ENCODE measurements at regions not wholly inside any gene's neighbourhood (a gene's known extent, or its start where the extent isn't known, plus 50 kb on each side); places are given as distances from the start of the nearest gene placed in this dataset.

DNA sequence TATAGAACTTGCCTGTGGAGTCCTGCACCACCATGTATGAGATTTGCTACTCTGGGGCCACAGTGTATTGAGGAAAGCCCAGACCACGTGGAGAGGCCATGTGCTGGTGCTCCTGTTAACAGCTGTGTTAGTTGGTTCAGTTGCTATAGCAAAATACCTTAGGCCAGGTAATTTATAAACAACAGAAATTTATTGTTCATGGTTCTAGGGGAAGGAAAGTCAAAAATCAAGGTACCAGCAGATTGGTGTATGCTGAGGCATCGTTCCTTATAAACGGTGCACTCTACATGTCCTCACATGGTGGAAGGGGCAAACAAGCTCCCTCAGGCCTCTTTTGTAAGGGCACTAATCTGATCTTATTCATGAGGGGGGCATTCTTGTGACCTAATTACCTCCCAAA, 135.9 kb upstream of the FOXN2 start:
- Histone ChIP-seq H2AFZ (ENCODE audit: low read length) (no peak overlapping the region), H3K9ac (ENCODE audit: insufficient read depth, low read depth, low read length) (no peak overlapping the region), H3K9me3 (ENCODE audit: low read length) (no peaks in the 10 kb centered on the region), H3K36me3 (replicated peaks in 1 of 2; ENCODE audit: control insufficient read depth in 1 of 2, insufficient read depth in 2 of 2, low read length in 2 of 2) (no peaks in the 10 kb centered on the region), H4K20me1 (ENCODE audit: insufficient read depth, low read length) (no peaks in the 10 kb centered on the region), H3K79me2 (ENCODE audit: insufficient read depth, low read length) (no peaks in the 10 kb centered on the region), H3K27ac (ENCODE audit: extremely low read length, insufficient read depth, low read length) (no peak overlapping the region), H3K27me3 (ENCODE audit: control insufficient read depth in 1 of 2, insufficient read depth in 2 of 2, low read length in 2 of 2) (no peaks in the 10 kb centered on the region; a peak in 1 of 5 replicates), H3K4me3 (replicated peaks in 1 of 3; ENCODE audit: insufficient read depth in 1 of 3, low read depth in 2 of 3, low read length in 3 of 3) (no peak overlapping the region), H3K4me2 (ENCODE audit: low read depth, low read length) (no peak overlapping the region), H3K4me1 (ENCODE audit: insufficient read depth, low read length) (peaks cover 17% of the 10 kb centered on the region)
- TF ChIP-seq, protein P1, sequence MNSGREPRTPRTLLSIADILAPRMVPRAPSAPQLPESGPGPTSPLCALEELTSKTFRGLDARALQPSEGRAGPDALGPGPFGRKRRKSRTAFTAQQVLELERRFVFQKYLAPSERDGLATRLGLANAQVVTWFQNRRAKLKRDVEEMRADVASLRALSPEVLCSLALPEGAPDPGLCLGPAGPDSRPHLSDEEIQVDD (CRISPR knock-in tag; IDR thresholded peaks at IDR 0.05; ENCODE audit: borderline replicate concordance) = no peak
- no peak for TF ChIP-seq ISX (CRISPR knock-in tag; conservative IDR thresholded peaks at IDR 0.05)
- TF ChIP-seq, protein P2, sequence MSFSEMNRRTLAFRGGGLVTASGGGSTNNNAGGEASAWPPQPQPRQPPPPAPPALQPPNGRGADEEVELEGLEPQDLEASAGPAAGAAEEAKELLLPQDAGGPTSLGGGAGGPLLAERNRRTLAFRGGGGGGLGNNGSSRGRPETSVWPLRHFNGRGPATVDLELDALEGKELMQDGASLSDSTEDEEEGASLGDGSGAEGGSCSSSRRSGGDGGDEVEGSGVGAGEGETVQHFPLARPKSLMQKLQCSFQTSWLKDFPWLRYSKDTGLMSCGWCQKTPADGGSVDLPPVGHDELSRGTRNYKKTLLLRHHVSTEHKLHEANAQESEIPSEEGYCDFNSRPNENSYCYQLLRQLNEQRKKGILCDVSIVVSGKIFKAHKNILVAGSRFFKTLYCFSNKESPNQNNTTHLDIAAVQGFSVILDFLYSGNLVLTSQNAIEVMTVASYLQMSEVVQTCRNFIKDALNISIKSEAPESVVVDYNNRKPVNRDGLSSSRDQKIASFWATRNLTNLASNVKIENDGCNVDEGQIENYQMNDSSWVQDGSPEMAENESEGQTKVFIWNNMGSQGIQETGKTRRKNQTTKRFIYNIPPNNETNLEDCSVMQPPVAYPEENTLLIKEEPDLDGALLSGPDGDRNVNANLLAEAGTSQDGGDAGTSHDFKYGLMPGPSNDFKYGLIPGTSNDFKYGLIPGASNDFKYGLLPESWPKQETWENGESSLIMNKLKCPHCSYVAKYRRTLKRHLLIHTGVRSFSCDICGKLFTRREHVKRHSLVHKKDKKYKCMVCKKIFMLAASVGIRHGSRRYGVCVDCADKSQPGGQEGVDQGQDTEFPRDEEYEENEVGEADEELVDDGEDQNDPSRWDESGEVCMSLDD (CRISPR knock-in tag; IDR thresholded peaks at IDR 0.05; ENCODE audit: borderline replicate concordance) = no peak
- TF ChIP-seq RCOR2 (CRISPR knock-in tag; IDR thresholded peaks at IDR 0.05) = no peak
- no peak for TF ChIP-seq ZNF501 (CRISPR knock-in tag; IDR thresholded peaks at IDR 0.05)
- TF ChIP-seq ZNF510 (CRISPR knock-in tag; IDR thresholded peaks at IDR 0.05; ENCODE audit: low read depth) = no peak
- no peak for TF ChIP-seq STAT5B (CRISPR knock-in tag; IDR thresholded peaks at IDR 0.05)
- no peak for TF ChIP-seq SP1 (IDR thresholded peaks at IDR 0.05)
- TF ChIP-seq SP1 (CRISPR knock-in tag; IDR thresholded peaks at IDR 0.05) = no peak
- no peak for TF ChIP-seq ZNF570 (CRISPR knock-in tag; IDR thresholded peaks at IDR 0.05; ENCODE audit: borderline replicate concordance)
- TF ChIP-seq ZNF564 (CRISPR knock-in tag; IDR thresholded peaks at IDR 0.05) = no peak
- TF ChIP-seq, protein P3, sequence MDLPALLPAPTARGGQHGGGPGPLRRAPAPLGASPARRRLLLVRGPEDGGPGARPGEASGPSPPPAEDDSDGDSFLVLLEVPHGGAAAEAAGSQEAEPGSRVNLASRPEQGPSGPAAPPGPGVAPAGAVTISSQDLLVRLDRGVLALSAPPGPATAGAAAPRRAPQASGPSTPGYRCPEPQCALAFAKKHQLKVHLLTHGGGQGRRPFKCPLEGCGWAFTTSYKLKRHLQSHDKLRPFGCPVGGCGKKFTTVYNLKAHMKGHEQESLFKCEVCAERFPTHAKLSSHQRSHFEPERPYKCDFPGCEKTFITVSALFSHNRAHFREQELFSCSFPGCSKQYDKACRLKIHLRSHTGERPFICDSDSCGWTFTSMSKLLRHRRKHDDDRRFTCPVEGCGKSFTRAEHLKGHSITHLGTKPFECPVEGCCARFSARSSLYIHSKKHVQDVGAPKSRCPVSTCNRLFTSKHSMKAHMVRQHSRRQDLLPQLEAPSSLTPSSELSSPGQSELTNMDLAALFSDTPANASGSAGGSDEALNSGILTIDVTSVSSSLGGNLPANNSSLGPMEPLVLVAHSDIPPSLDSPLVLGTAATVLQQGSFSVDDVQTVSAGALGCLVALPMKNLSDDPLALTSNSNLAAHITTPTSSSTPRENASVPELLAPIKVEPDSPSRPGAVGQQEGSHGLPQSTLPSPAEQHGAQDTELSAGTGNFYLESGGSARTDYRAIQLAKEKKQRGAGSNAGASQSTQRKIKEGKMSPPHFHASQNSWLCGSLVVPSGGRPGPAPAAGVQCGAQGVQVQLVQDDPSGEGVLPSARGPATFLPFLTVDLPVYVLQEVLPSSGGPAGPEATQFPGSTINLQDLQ (CRISPR knock-in tag; IDR thresholded peaks at IDR 0.05) = no peak
- in situ Hi-C loops (cut with HindIII; ENCODE audit: extremely low pct_ligation_motif_present, low pct_unique_long_range_greater_than_20kb) (no loop called here), intact Hi-C loops (cut with micrococcal nuclease; ENCODE audit: unreplicated experiment) (no loop called here)
- POLR2A ChIA-PET = no interaction called here
- 60% methylated on average over 3 of the region's 3 CpGs for WGBS (ENCODE audit: low lambda C conversion rate)
- BruUV-seq (replicated peaks) = no TSS peak
- ATAC-seq = no peak
- no peak for FAIRE-seq
- CTCF ChIA-PET (ENCODE audit: low intra/inter-chr PET ratio, low total read pairs) = no interaction called here
- DNase-seq (ENCODE audit: low spot score) = no peak
